TTC549 (cell line): ENCODE measurements at regions not wholly inside any gene's neighbourhood (a gene's known extent, or its start where the extent isn't known, plus 50 kb on each side); places are given as distances from the start of the nearest gene placed in this dataset.

Experiments
- FAIRE-seq: peaks from 2 replicates; lab custom pipeline; 2012; peaks lifted over from hg19 to GRCh38; lab: Jason Lieb, UNC

- no peak for FAIRE-seq
These were observed 56.6 kb upstream of the PACRGL start for GRCh38 chr4:20643631-20644030.

- no peak for FAIRE-seq
These were observed 55.0 kb upstream of the PACRGL start for GRCh38 chr4:20645236-20645635.

- FAIRE-seq = no peak
These were observed 54.0 kb upstream of the PACRGL start for GRCh38 chr4:20646287-20646686.
